ENCODE measurements at regions not wholly inside any gene's neighbourhood (a gene's known extent, or its start where the extent isn't known, plus 50 kb on each side); places are given as distances from the start of the nearest gene placed in this dataset.
"Not testable (repeated sequence)": the region's sequence is repeated elsewhere in the genome, so short reads cannot be mapped to it uniquely, and the experiment has no call there.

DNA sequence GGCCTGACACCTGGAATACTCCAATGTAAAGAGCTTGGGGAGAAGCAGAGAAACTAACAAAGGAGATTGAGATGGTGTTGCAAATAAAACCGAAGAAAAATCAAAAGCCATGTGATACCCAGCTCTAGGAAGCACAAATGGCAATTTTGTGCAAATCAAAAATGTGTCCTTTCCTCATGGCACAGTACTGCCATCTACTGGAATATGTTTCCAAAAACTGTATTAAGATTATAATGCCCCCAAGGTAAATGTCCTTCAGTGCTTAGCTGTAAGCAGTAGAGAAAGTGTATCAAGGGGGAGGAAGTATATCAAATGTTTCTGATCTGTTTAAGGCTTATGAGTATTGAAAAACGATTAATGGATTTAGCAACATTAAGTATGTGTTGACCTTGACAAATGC lies 620.3 kb downstream of the ZWINT start:
- TF ChIP-seq ZNF70, ISL1, ZFP30 (CRISPR knock-in tag; IDR thresholded peaks at IDR 0.05): not testable (repeated sequence)
